Trophoblast cell (in vitro differentiated cells and primary cell): ENCODE measurements at regions not wholly inside any gene's neighbourhood (a gene's known extent, or its start where the extent isn't known, plus 50 kb on each side); places are given as distances from the start of the nearest gene placed in this dataset.

Experiments
- DNase-seq, 2 donors: peaks; one replicate each; pipeline ENCODE4 v3.0.0-alpha.2; 2016
- H2AFZ ChIP-seq: 2 replicates; pipeline ENCODE4 v1.6.1; 2013; ENCODE audit warnings: low read length, moderate library complexity, mild to moderate bottlenecking; ENCODE audit not compliant: insufficient read depth, poor library complexity
- H2AK5ac ChIP-seq: 2 replicates; pipeline ENCODE4 v1.6.1; 2013; ENCODE audit warnings: mild to moderate bottlenecking, low read length
- H2BK120ac ChIP-seq: 2 replicates; pipeline ENCODE4 v1.6.1; 2013; ENCODE audit warnings: low read length, mild to moderate bottlenecking, moderate library complexity; ENCODE audit not compliant: insufficient read depth, poor library complexity
- H2BK12ac ChIP-seq: 2 replicates; pipeline ENCODE4 v1.6.1; 2013; ENCODE audit warnings: mild to moderate bottlenecking, low read length, moderate library complexity
- H2BK5ac ChIP-seq: 2 replicates; pipeline ENCODE4 v1.6.1; 2013; ENCODE audit warnings: low read length, low read depth, moderate library complexity, mild to moderate bottlenecking; ENCODE audit not compliant: poor library complexity
- H3K14ac ChIP-seq: 2 replicates; pipeline ENCODE4 v1.6.1; 2013; ENCODE audit warnings: mild to moderate bottlenecking, low read length
- H3K18ac ChIP-seq: 2 replicates; pipeline ENCODE4 v1.6.1; 2013; ENCODE audit warnings: mild to moderate bottlenecking, low read length
- H3K23ac ChIP-seq: 2 replicates; pipeline ENCODE4 v1.6.1; 2013; ENCODE audit warnings: low read length
- H3K27ac ChIP-seq: 2 replicates; pipeline ENCODE4 v1.5.1; 2013; ENCODE audit warnings: low read depth, mild to moderate bottlenecking, inconsistent platforms, low read length, moderate library complexity
- H3K27me3 ChIP-seq: 2 replicates; pipeline ENCODE4 v1.6.1; 2013; ENCODE audit warnings: inconsistent platforms, mild to moderate bottlenecking, low read length, moderate library complexity; ENCODE audit not compliant: insufficient read depth
- H3K36me3 ChIP-seq, 2 experiments: 1 replicate in 1 of 2; 2 replicates in 1 of 2; pipeline ENCODE4 v1.6.1; 2013; ENCODE audit warnings: low read length in 2 of 2, mild to moderate bottlenecking in 2 of 2, moderate library complexity in 1 of 2; ENCODE audit not compliant: insufficient read depth in 2 of 2, control insufficient read depth in 1 of 2
- H3K4ac ChIP-seq: 2 replicates; pipeline ENCODE4 v1.6.1; 2013; ENCODE audit warnings: low read depth, mild to moderate bottlenecking, low read length, moderate library complexity
- H3K4me1 ChIP-seq, 2 experiments: 1 replicate in 1 of 2; 2 replicates in 1 of 2; pipeline ENCODE4 v1.6.1; 2013; ENCODE audit warnings: low read length in 2 of 2, mild to moderate bottlenecking in 2 of 2, moderate library complexity in 1 of 2; ENCODE audit not compliant: insufficient read depth in 2 of 2, control insufficient read depth in 1 of 2
- H3K4me2 ChIP-seq: 2 replicates; pipeline ENCODE4 v1.6.1; 2013; ENCODE audit warnings: inconsistent platforms, mild to moderate bottlenecking, low read length, moderate library complexity
- H3K4me3 ChIP-seq: 2 replicates; pipeline ENCODE4 v1.5.1; 2013; ENCODE audit warnings: mild to moderate bottlenecking, low read depth, low read length, inconsistent platforms
- H3K79me1 ChIP-seq: one replicate; pipeline ENCODE4 v1.6.1; 2013; ENCODE audit warnings: low read length
- H3K79me2 ChIP-seq: 2 replicates; pipeline ENCODE4 v1.6.1; 2013; ENCODE audit warnings: low read length, mild to moderate bottlenecking; ENCODE audit not compliant: control insufficient read depth, insufficient read depth, poor library complexity
- H3K9ac ChIP-seq: 2 replicates; pipeline ENCODE4 v1.6.1; 2013; ENCODE audit warnings: mild to moderate bottlenecking, low read length
- H3K9me3 ChIP-seq: 2 replicates; pipeline ENCODE4 v1.6.1; 2013; ENCODE audit warnings: low read depth, mild to moderate bottlenecking, control low read depth, inconsistent platforms, low read length; ENCODE audit not compliant: insufficient read depth
- H4K12ac ChIP-seq: 2 replicates; pipeline ENCODE4 v1.6.1; 2013; ENCODE audit warnings: low read depth, mild to moderate bottlenecking, low read length, moderate library complexity
- H4K8ac ChIP-seq: 2 replicates; pipeline ENCODE4 v1.6.1; 2013; ENCODE audit warnings: low read depth, mild to moderate bottlenecking, low read length, moderate library complexity
- H4K91ac ChIP-seq: one replicate; pipeline ENCODE4 v1.6.1; 2013; ENCODE audit warnings: low read depth, mild to moderate bottlenecking, low read length, moderate library complexity
- WGBS: extraction: QIAGEN DNeasy Blood & Tissue Kit; methylation state at CpG from one replicate; pipeline ENCODE4 v1.1.7; 2013; ENCODE audit warnings: missing lambda C conversion rate; ENCODE audit not compliant: insufficient read length, insufficient coverage; ENCODE audit errors: extremely low coverage; 5-methylcytosine and 5-hydroxymethylcytosine counted together

GRCh38 chr5:23626961-23627360 lies 119.6 kb downstream of the PRDM9 start:
- DNase-seq = no peak
- Histone ChIP-seq H2BK120ac (no peak overlapping the region), H4K8ac (no peak overlapping the region), H3K79me1 (no peaks in the 10 kb centered on the region), H3K4me2 (no peak overlapping the region), H2AFZ (no peak overlapping the region), H3K4me3 (no peak overlapping the region), H3K14ac (no peak overlapping the region), H3K36me3 (no peaks in the 10 kb centered on the region), H3K18ac (no peak overlapping the region), H3K9ac (no peak overlapping the region), H2AK5ac (no peak overlapping the region), H3K27ac (no peak overlapping the region), H3K9me3 (no peaks in the 10 kb centered on the region), H2BK5ac (no peak overlapping the region), H4K91ac (no peak overlapping the region), H3K4ac (no peak overlapping the region), H4K12ac (no peak overlapping the region), H3K4me1 (no peaks in the 10 kb centered on the region), H3K79me2 (no peaks in the 10 kb centered on the region), H2BK12ac (no peak overlapping the region), H3K23ac (no peak overlapping the region), H3K27me3 (no peaks in the 10 kb centered on the region)
- no CpG with 5 or more reads among the region's 4 CpGs for WGBS

GRCh38 chr5:23627976-23628375 lies 120.6 kb downstream of the PRDM9 start:
- H3K23ac ChIP-seq = no peak overlapping the region
- H4K91ac ChIP-seq = no peak overlapping the region
- no peak overlapping the region for H2AFZ ChIP-seq
- no peaks in the 10 kb centered on the region for H3K36me3 ChIP-seq
- H3K4me3 ChIP-seq = no peak overlapping the region
- H3K27ac ChIP-seq = no peak overlapping the region
- H3K18ac ChIP-seq = no peak overlapping the region
- H3K79me1 ChIP-seq = no peaks in the 10 kb centered on the region
- H4K8ac ChIP-seq = no peak overlapping the region
- H3K14ac ChIP-seq = no peak overlapping the region
- no peaks in the 10 kb centered on the region for H3K79me2 ChIP-seq
- H3K9me3 ChIP-seq = no peaks in the 10 kb centered on the region
- WGBS = no CpG with 5 or more reads among the region's 3 CpGs
- DNase-seq = no peak
- no peak overlapping the region for H2AK5ac ChIP-seq
- H3K4ac ChIP-seq = no peak overlapping the region
- H4K12ac ChIP-seq = no peak overlapping the region
- no peaks in the 10 kb centered on the region for H3K4me1 ChIP-seq
- no peaks in the 10 kb centered on the region for H3K27me3 ChIP-seq
- H2BK5ac ChIP-seq = no peak overlapping the region
- H3K9ac ChIP-seq = no peak overlapping the region
- no peak overlapping the region for H3K4me2 ChIP-seq
- no peak overlapping the region for H2BK120ac ChIP-seq
- H2BK12ac ChIP-seq = no peak overlapping the region

- H3K4me1 ChIP-seq = no peaks in the 10 kb centered on the region
- no peak overlapping the region for H4K91ac ChIP-seq
- no peaks in the 10 kb centered on the region for H3K36me3 ChIP-seq
- H4K8ac ChIP-seq = no peak overlapping the region
- H4K12ac ChIP-seq = no peak overlapping the region
- no peak overlapping the region for H2AK5ac ChIP-seq
- no peak overlapping the region for H2BK12ac ChIP-seq
- no peak overlapping the region for H2BK5ac ChIP-seq
- no peak overlapping the region for H3K18ac ChIP-seq
- no peak overlapping the region for H3K23ac ChIP-seq
- H3K27ac ChIP-seq = no peak overlapping the region
- H3K4me3 ChIP-seq = no peak overlapping the region
- H2BK120ac ChIP-seq = no peak overlapping the region
- H3K9ac ChIP-seq = no peak overlapping the region
- no CpG with 5 or more reads among the region's 2 CpGs for WGBS
- no peak for DNase-seq
- H3K9me3 ChIP-seq = no peaks in the 10 kb centered on the region
- H3K4ac ChIP-seq = no peak overlapping the region
- no peaks in the 10 kb centered on the region for H3K27me3 ChIP-seq
- no peaks in the 10 kb centered on the region for H3K79me1 ChIP-seq
- no peak overlapping the region for H2AFZ ChIP-seq
- no peak overlapping the region for H3K4me2 ChIP-seq
- H3K14ac ChIP-seq = no peak overlapping the region
- H3K79me2 ChIP-seq = no peaks in the 10 kb centered on the region
These were observed 122.0 kb downstream of the PRDM9 start for GRCh38 chr5:23629396-23629795.

GRCh38 chr5:23631302-23632045 lies 124.1 kb downstream of the PRDM9 start:
- Histone ChIP-seq H2BK120ac (no peak overlapping the region), H3K27me3 (no peaks in the 10 kb centered on the region), H3K4me2 (no peak overlapping the region), H3K27ac (no peak overlapping the region), H2AK5ac (no peak overlapping the region), H3K4ac (no peak overlapping the region), H3K23ac (no peak overlapping the region), H3K79me2 (no peaks in the 10 kb centered on the region), H3K9me3 (no peaks in the 10 kb centered on the region), H4K91ac (no peak overlapping the region), H3K18ac (no peak overlapping the region), H4K12ac (no peak overlapping the region), H3K36me3 (no peaks in the 10 kb centered on the region), H2BK5ac (no peak overlapping the region), H3K4me3 (no peak overlapping the region), H3K14ac (no peak overlapping the region), H3K79me1 (no peaks in the 10 kb centered on the region), H2BK12ac (no peak overlapping the region), H3K4me1 (no peaks in the 10 kb centered on the region), H3K9ac (no peak overlapping the region), H4K8ac (no peak overlapping the region), H2AFZ (no peak overlapping the region)
- WGBS = no CpG with 5 or more reads among the region's 2 CpGs
- peak; percentile 1 to 45 for DNase-seq
